Muscle layer of duodenum (tissue), 2 donors: ENCODE measurements at regions not wholly inside any gene's neighbourhood (a gene's known extent, or its start where the extent isn't known, plus 50 kb on each side); places are given as distances from the start of the nearest gene placed in this dataset.

ENCODE experiments used
- H3K27ac ChIP-seq: one replicate; pipeline ENCODE4 v1.7.0; 2013; ENCODE audit warnings: mild to moderate bottlenecking, low read length
- H3K27me3 ChIP-seq: one replicate; pipeline ENCODE4 v1.7.0; 2013; ENCODE audit warnings: low read depth, mild to moderate bottlenecking, control low read depth, low read length
- H3K36me3 ChIP-seq, 2 donors: one replicate each; pipeline ENCODE4 v1.7.0; 2013; ENCODE audit warnings: low read length in 2 of 2, control low read depth in 1 of 2, mild to moderate bottlenecking in 1 of 2; ENCODE audit not compliant: insufficient read depth in 2 of 2, control insufficient read depth in 1 of 2
- H3K4me1 ChIP-seq, 2 donors: one replicate each; pipeline ENCODE4 v1.7.0; 2013; ENCODE audit warnings: low read length in 2 of 2, mild to moderate bottlenecking in 2 of 2, control low read depth in 1 of 2, moderate library complexity in 1 of 2; ENCODE audit not compliant: insufficient read depth in 2 of 2, control insufficient read depth in 1 of 2
- H3K4me3 ChIP-seq, 2 donors: one replicate each; pipeline ENCODE4 v1.7.0; 2013; ENCODE audit warnings: low read length in 2 of 2, low read depth in 1 of 2, mild to moderate bottlenecking in 1 of 2
- H3K9me3 ChIP-seq, 2 donors: one replicate each; pipeline ENCODE4 v1.7.0; 2013; ENCODE audit warnings: low read length in 2 of 2, control low read depth in 1 of 2, mild to moderate bottlenecking in 1 of 2; ENCODE audit not compliant: control insufficient read depth in 1 of 2
- donor health status: healthy.

DNA sequence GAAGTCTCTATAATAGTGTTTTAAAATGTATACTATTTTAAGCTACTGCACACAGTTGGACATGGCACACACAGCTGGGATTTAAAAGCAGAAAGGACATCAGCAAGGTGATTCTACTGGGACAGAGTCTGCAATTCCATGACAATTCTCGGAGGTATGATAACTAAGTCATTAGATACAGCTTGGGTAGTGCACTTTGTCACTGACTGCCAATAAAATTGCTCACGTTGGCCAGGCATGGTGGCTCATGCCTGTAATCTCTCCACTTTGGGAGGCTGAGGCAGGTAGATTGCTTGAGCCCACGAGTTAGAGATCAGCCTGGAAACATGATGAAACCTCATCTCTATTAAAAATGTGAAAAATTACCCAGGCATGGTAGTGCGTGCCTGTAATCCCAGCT lies 134.1 kb upstream of the SATB2 start:
- no peak overlapping the region for H3K27ac ChIP-seq
- no peaks in the 10 kb centered on the region for H3K9me3 ChIP-seq
- H3K27me3 ChIP-seq, result no peaks in the 10 kb centered on the region
- no peaks in the 10 kb centered on the region for H3K36me3 ChIP-seq
- H3K4me1 ChIP-seq, result no peaks in the 10 kb centered on the region
- H3K4me3 ChIP-seq, result no peak overlapping the region

DNA sequence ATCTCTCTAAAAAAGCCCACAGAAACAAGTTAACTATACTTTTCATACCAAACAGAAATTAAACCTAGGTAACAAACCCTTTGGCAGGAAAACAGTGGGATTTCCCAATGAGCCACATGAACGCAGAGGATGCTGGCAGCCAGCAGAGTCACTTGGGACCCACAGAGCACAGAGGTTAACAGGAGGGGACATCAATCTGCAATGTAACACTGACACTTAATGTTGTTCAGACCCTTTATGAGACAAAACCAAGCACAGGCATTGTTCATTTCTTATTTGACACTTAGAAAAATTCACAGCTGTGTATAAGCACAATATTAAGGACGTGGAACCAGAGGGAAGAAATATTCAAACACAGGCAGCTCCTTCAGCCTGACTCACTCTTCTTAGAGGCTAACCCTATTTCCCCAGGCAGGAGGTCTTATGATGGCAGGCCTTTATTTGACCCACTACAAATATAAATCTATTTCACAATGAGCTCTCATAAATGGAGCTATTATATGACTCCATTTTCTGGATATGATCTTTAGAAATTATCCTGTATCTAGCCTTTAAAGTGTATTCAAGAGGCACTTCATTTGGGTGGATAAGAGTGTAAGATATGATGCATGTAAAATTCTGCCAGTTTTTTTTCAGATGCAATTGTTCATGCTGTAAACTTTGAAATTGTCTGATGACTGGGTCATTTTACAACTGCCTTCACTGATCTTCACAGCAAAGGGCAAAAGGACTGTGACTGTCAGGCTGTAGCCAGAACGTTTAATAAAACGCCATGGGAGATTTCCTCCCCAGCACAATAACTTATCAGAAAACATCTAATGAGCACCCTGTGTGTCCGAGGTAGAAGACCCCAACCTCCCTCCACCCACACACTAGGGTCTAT lies 132.8 kb upstream of the SATB2 start:
- Histone ChIP-seq H3K27me3 (no peaks in the 10 kb centered on the region), H3K27ac (no peak overlapping the region), H3K4me1 (no peaks in the 10 kb centered on the region), H3K9me3 (no peaks in the 10 kb centered on the region), H3K4me3 (no peak overlapping the region), H3K36me3 (no peaks in the 10 kb centered on the region)

DNA sequence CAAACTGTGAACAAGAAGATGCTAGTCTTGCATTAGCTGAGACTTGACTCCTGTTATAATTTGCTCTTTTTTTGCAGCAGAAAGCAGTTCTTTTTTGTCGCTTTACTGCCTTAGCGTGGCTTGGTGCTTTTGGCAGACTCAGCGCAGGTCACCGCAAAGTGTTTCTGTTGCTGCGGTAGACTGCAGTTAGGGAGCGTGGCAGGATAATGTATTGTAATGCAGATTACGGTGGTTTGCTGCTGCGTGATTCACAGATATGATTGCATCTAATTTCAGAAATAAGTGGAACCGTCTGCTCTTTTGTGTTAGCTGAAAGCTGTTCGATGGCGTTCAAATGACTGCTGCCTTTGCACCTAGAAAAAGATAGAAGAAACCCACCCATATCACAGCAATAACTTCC lies 131.6 kb upstream of the SATB2 start:
- Histone ChIP-seq H3K4me1 (no peaks in the 10 kb centered on the region), H3K9me3 (no peaks in the 10 kb centered on the region), H3K27me3 (no peaks in the 10 kb centered on the region), H3K27ac (no peak overlapping the region), H3K36me3 (no peaks in the 10 kb centered on the region), H3K4me3 (no peak overlapping the region)

DNA sequence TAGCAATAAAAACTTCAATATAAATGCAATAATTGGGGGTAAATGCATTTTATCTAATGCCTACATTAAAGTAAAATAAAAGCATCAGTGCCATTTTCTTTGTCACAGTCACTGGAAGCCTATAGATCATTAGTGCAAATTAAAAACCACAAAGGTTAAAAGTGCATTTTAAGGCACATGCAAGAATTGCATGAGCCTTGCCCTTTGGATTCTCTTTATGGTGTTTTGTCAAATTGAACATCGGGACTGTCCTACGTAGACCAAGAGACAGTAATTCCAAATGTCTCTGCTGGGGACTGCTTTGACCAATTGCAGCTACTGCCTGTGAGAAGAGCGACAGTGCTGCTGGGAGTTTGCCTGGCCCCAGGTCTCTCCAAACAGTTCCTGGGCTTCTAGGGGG lies 130.3 kb upstream of the SATB2 start:
- H3K36me3 ChIP-seq, result no peaks in the 10 kb centered on the region
- no peak overlapping the region for H3K27ac ChIP-seq
- H3K4me1 ChIP-seq, result no peaks in the 10 kb centered on the region
- H3K9me3 ChIP-seq, result no peaks in the 10 kb centered on the region
- H3K4me3 ChIP-seq, result no peak overlapping the region
- no peaks in the 10 kb centered on the region for H3K27me3 ChIP-seq

DNA sequence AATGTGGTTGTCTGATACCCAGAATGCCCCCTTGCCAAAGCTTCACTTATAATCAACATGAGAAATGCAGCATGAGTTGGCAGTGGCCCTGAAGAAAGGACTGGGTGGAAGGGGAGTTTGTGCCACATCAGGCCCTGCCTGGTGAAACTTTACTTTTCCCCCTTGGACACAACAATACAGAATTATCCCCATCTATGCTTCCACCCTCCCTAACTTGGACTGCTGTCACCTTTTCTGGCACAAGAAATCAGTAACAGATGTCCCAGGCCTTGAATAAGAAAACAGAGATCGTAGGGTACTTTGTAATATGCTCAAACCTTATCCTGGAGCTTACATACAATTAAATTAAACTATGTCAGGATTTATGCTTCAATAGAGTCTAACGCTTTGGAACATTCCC lies 128.9 kb upstream of the SATB2 start:
- Histone ChIP-seq H3K4me1 (no peaks in the 10 kb centered on the region), H3K9me3 (no peaks in the 10 kb centered on the region), H3K27ac (no peak overlapping the region), H3K4me3 (no peak overlapping the region), H3K27me3 (no peaks in the 10 kb centered on the region), H3K36me3 (no peaks in the 10 kb centered on the region)

DNA sequence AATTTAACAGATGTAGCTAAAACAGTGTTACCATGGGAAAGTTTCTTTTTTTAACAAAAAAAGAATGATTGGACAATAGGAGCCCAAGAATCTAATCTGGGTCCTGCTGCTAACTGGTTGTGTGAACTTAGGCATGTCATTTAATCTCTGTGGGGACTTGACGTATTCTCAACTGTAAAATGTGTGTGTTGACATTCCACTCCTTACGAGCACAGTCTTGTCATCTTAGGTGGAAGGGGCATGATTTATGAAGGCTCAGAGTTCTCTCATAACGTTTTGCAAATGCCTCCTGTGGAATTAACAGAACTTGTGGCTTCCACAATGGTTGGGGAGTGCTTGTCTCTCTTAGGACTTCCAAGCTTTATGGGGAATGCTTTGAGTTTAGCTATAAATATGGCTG lies 125.9 kb upstream of the SATB2 start:
- Histone ChIP-seq H3K4me3 (no peak overlapping the region), H3K36me3 (no peaks in the 10 kb centered on the region), H3K27me3 (no peaks in the 10 kb centered on the region), H3K4me1 (peaks cover 0 to 3% of the 10 kb centered on the region in 2 donors), H3K9me3 (no peaks in the 10 kb centered on the region), H3K27ac (no peak overlapping the region)

DNA sequence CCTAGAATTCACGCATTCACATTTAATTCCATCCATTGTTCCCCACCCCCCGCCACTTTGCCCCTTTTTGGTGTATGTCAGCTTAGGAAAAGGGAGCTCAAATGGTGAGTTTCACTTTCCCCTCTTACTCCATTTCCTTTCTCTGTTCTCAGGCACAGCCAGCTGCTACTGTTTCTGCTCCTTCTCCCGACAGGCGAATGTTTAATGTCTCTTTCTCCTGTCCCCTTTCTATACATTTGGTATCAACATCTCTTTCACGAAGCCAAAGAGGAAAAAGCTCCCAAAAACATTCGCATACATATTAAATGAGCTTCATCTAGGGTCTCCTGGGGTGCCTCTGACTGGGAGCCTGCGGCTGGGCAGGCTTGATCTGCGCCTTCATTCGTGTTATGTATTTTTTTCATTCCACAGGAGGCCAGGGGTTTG lies 124.2 kb upstream of the SATB2 start:
- Histone ChIP-seq H3K27me3 (no peaks in the 10 kb centered on the region), H3K4me3 (peak overlapping the region; percentile 57 to 61), H3K4me1 (peaks cover 0 to 3% of the 10 kb centered on the region in 2 donors), H3K27ac (no peak overlapping the region), H3K36me3 (no peaks in the 10 kb centered on the region), H3K9me3 (no peaks in the 10 kb centered on the region)

DNA sequence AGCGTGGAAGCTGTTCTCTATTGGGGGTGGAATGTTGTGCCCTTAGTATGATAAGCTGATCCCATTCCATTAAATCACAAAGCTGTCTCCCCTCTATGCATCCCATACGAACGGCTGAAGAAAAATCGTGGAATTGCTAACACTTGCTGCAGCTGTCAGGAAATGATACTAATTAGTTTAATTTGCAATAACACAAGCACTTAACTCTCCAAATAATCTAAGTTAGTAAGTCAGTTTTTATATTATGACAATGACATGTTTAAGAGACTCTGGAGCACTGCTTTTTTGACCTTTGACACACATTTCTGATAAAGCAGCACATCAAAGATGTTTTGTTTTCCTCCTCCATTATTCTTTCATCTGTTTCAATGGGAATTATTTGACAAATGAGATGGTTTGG lies 123.7 kb upstream of the SATB2 start:
- peak overlapping the region; percentile 57 to 61 for H3K4me3 ChIP-seq
- no peak overlapping the region for H3K27ac ChIP-seq
- no peaks in the 10 kb centered on the region for H3K9me3 ChIP-seq
- H3K4me1 ChIP-seq, result peaks cover 0 to 3% of the 10 kb centered on the region in 2 donors
- no peaks in the 10 kb centered on the region for H3K36me3 ChIP-seq
- H3K27me3 ChIP-seq, result no peaks in the 10 kb centered on the region

DNA sequence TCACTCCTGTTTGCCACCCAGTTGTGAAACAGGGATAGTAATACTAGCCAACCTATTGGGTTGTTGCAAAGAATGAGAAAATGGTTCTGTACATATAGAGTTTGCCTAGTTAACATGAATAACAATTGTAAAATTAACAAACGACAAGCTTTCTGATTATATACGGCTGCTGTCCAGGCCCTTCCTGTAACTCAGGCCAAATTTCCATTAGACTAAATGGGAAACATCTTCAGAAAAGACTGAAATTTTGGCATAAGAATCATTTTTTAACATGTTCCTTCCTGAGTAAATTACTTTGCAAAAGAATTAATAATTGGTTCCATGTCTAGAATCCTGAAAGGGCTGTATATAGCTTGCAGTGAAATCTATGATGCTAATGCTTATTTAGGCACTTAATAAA lies 117.7 kb upstream of the SATB2 start:
- Histone ChIP-seq H3K36me3 (no peaks in the 10 kb centered on the region), H3K9me3 (no peaks in the 10 kb centered on the region), H3K4me1 (no peaks in the 10 kb centered on the region), H3K4me3 (no peak overlapping the region), H3K27ac (no peak overlapping the region), H3K27me3 (no peaks in the 10 kb centered on the region)

DNA sequence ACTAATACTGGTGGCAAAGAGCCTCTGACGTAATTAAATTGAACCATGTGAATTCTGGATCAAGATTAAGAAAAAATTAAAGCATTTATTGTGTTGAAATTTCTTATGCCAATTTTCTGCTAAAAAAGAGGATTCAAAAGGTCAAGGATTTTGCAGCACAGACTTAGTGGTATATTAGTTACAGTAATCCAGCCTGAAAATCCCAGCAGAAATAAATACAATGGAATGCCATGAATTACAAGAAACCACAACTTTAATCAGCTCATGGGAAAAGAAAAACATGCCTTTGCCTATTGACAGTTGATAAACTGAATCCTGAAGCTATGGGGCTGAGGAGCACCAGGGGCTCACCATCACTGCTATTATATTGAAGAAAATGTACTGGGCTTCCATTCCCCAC lies 114.8 kb upstream of the SATB2 start:
- Histone ChIP-seq H3K27ac (no peak overlapping the region), H3K27me3 (no peaks in the 10 kb centered on the region)

DNA sequence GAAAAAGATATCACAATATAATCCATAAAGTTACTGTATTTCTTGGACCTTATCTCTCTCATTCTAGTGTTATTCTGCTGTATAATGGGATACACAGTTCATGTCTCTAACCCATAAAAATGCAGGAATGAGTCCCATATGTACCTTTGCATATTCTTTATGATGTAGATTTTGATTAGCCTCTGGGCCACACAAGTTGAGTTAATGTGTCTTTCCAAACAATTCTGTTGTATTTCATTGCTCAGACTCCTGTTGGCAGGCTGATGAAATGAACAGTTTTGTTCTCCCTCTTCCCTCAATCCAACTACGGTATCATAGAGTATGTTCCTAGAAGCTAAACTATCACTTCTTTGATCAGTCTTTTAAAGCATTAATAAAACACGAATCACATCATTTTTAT lies 113.2 kb upstream of the SATB2 start:
- Histone ChIP-seq H3K4me1 (no peaks in the 10 kb centered on the region), H3K27me3 (no peaks in the 10 kb centered on the region), H3K36me3 (no peaks in the 10 kb centered on the region), H3K4me3 (no peak overlapping the region), H3K9me3 (no peaks in the 10 kb centered on the region), H3K27ac (no peak overlapping the region)

More for the DNA sequence above, 114.8 kb upstream of the SATB2 start:
- Histone ChIP-seq H3K4me1 (no peaks in the 10 kb centered on the region), H3K36me3 (no peaks in the 10 kb centered on the region), H3K9me3 (no peaks in the 10 kb centered on the region), H3K4me3 (no peak overlapping the region)

DNA sequence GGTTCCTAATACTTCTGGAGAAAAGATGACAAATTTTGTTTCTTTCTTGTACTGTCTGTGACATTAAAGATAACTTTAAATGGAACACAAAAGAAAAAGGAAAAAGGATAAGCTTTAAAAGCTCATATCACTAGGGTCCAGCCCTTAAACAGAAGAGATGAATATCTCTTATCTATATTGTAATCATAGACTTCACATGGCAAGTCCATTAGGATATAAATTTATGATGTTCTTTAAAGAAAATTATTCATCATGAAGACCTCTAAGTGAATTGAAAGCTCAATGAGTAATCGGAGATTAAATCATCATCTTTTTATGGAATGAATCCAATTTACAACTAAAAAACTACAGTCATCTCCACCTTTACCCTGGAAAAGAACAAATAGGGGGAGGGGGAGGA lies 111.6 kb upstream of the SATB2 start:
- no peaks in the 10 kb centered on the region for H3K36me3 ChIP-seq
- no peak overlapping the region for H3K27ac ChIP-seq
- no peaks in the 10 kb centered on the region for H3K9me3 ChIP-seq
- no peaks in the 10 kb centered on the region for H3K27me3 ChIP-seq
- no peaks in the 10 kb centered on the region for H3K4me1 ChIP-seq
- no peak overlapping the region for H3K4me3 ChIP-seq
